Stimulated activated naive B cell treated with anti-CD40 and anti-IgM and Interleukin-4, amounts not matched to agents 10 μg/mL and 1 μg/mL and 100 μg/mL, for 72 hours (primary cell): ENCODE measurements at regions not wholly inside any gene's neighbourhood (a gene's known extent, or its start where the extent isn't known, plus 50 kb on each side); places are given as distances from the start of the nearest gene placed in this dataset.

Experiments
- ATAC-seq, 2 donors: fragments of 150-1000 bp; cut with Tn5 transposase; replicated peaks; 2 replicates each; pipeline ENCODE4 v1.10.0; 2021; ENCODE audit warnings: moderate library complexity in 1 of 2
- DNase-seq: peaks from one replicate; pipeline ENCODE4 v3.0.0; 2021
- H3K27ac Mint-ChIP-seq: one replicate; pipeline ENCODE4 v1.8.0; 2022; ENCODE audit warnings: mild to moderate bottlenecking, mixed read lengths
- H3K27me3 Mint-ChIP-seq, 2 donors: one replicate each; pipeline ENCODE4 v1.8.0; 2022; ENCODE audit warnings: mixed read lengths in 2 of 2
- H3K36me3 Mint-ChIP-seq, 2 donors: one replicate each; pipeline ENCODE4 v1.8.0; 2022; ENCODE audit warnings: mixed read lengths in 2 of 2, mild to moderate bottlenecking in 1 of 2
- H3K4me1 Mint-ChIP-seq, 2 donors: one replicate each; pipeline ENCODE4 v1.8.0; 2022; ENCODE audit warnings: mixed read lengths in 2 of 2, mild to moderate bottlenecking in 1 of 2
- H3K4me3 Mint-ChIP-seq, 2 donors: one replicate each; pipeline ENCODE4 v1.8.0; 2022; ENCODE audit warnings: mild to moderate bottlenecking in 2 of 2, mixed read lengths in 2 of 2, moderate library complexity in 1 of 2
- H3K9me3 Mint-ChIP-seq, 2 donors: one replicate each; pipeline ENCODE4 v1.8.0; 2022; ENCODE audit warnings: mixed read lengths in 2 of 2, mild to moderate bottlenecking in 1 of 2

GRCh38 chr14:51518711-51519110, 133.0 kb upstream of the FRMD6 start:
- H3K4me3 Mint-ChIP-seq, result no peak overlapping the region
- ATAC-seq (no peak), DNase-seq (no peak)
- peaks cover 0 to 15% of the 10 kb centered on the region in 2 donors for H3K27me3 Mint-ChIP-seq
- H3K36me3 Mint-ChIP-seq, result no peaks in the 10 kb centered on the region
- no peaks in the 10 kb centered on the region for H3K9me3 Mint-ChIP-seq
- H3K4me1 Mint-ChIP-seq, result no peaks in the 10 kb centered on the region
- no peak overlapping the region for H3K27ac Mint-ChIP-seq

GRCh38 chr14:51520087-51520486, 131.6 kb upstream of the FRMD6 start:
- DNase-seq (no peak), ATAC-seq (no peak)
- Mint-ChIP-seq H3K9me3 (no peaks in the 10 kb centered on the region), H3K36me3 (no peaks in the 10 kb centered on the region), H3K27ac (no peak overlapping the region), H3K27me3 (peaks cover 6 to 13% of the 10 kb centered on the region in 2 donors), H3K4me1 (no peaks in the 10 kb centered on the region), H3K4me3 (no peak overlapping the region)

- Mint-ChIP-seq H3K36me3 (no peaks in the 10 kb centered on the region), H3K27me3 (peaks cover 11 to 13% of the 10 kb centered on the region in 2 donors), H3K9me3 (no peaks in the 10 kb centered on the region), H3K4me1 (no peaks in the 10 kb centered on the region), H3K4me3 (no peak overlapping the region), H3K27ac (no peak overlapping the region)
- no peak for ATAC-seq
- DNase-seq, result no peak
Observed at GRCh38 chr14:51521764-51522163, 129.9 kb upstream of the FRMD6 start.

- no peak overlapping the region for H3K27ac Mint-ChIP-seq
Observed at GRCh38 chr14:51523243-51523642, 128.5 kb upstream of the FRMD6 start.

GRCh38 chr14:51525739-51526138, 126.0 kb upstream of the FRMD6 start:
- ATAC-seq, result no peak
- H3K27ac Mint-ChIP-seq, result no peak overlapping the region
- no peak overlapping the region for H3K4me3 Mint-ChIP-seq
- no peaks in the 10 kb centered on the region for H3K4me1 Mint-ChIP-seq
- no peak for DNase-seq
- no peaks in the 10 kb centered on the region for H3K9me3 Mint-ChIP-seq
- no peaks in the 10 kb centered on the region for H3K36me3 Mint-ChIP-seq
- H3K27me3 Mint-ChIP-seq, result peaks cover 10 to 18% of the 10 kb centered on the region in 2 donors

More at GRCh38 chr14:51523243-51523642, 128.5 kb upstream of the FRMD6 start:
- no peaks in the 10 kb centered on the region for H3K36me3 Mint-ChIP-seq
- ATAC-seq (no peak), DNase-seq (no peak)
- H3K4me1 Mint-ChIP-seq, result no peaks in the 10 kb centered on the region
- no peaks in the 10 kb centered on the region for H3K9me3 Mint-ChIP-seq
- peaks cover 9 to 18% of the 10 kb centered on the region in 2 donors for H3K27me3 Mint-ChIP-seq
- H3K4me3 Mint-ChIP-seq, result no peak overlapping the region

GRCh38 chr14:51527073-51527472, 124.6 kb upstream of the FRMD6 start:
- no peaks in the 10 kb centered on the region for H3K4me1 Mint-ChIP-seq
- H3K4me3 Mint-ChIP-seq, result no peak overlapping the region
- peaks cover 10 to 18% of the 10 kb centered on the region in 2 donors for H3K27me3 Mint-ChIP-seq
- DNase-seq, result no peak
- no peaks in the 10 kb centered on the region for H3K36me3 Mint-ChIP-seq
- H3K27ac Mint-ChIP-seq, result no peak overlapping the region
- H3K9me3 Mint-ChIP-seq, result no peaks in the 10 kb centered on the region
- no peak for ATAC-seq

GRCh38 chr14:51529736-51530135, 122.0 kb upstream of the FRMD6 start:
- DNase-seq (no peak), ATAC-seq (no peak)
- no peaks in the 10 kb centered on the region for H3K9me3 Mint-ChIP-seq
- peaks cover 14 to 24% of the 10 kb centered on the region in 2 donors for H3K27me3 Mint-ChIP-seq
- H3K36me3 Mint-ChIP-seq, result no peaks in the 10 kb centered on the region
- no peaks in the 10 kb centered on the region for H3K4me1 Mint-ChIP-seq
- no peak overlapping the region for H3K4me3 Mint-ChIP-seq
- no peak overlapping the region for H3K27ac Mint-ChIP-seq

- Mint-ChIP-seq H3K4me3 (no peak overlapping the region), H3K36me3 (no peaks in the 10 kb centered on the region), H3K9me3 (peaks cover 0 to 6% of the 10 kb centered on the region in 2 donors), H3K27me3 (peaks cover 14 to 20% of the 10 kb centered on the region in 2 donors), H3K4me1 (no peaks in the 10 kb centered on the region), H3K27ac (no peak overlapping the region)
- DNase-seq, result no peak
- ATAC-seq, result no peak
Observed at GRCh38 chr14:51533160-51533559, 118.5 kb upstream of the FRMD6 start.

GRCh38 chr14:51533872-51534553, 117.7 kb upstream of the FRMD6 start:
- no peak for ATAC-seq
- Mint-ChIP-seq H3K27me3 (peaks cover 11 to 22% of the 10 kb centered on the region in 2 donors), H3K27ac (no peak overlapping the region), H3K36me3 (no peaks in the 10 kb centered on the region), H3K4me3 (no peak overlapping the region), H3K4me1 (no peaks in the 10 kb centered on the region), H3K9me3 (peaks cover 0 to 6% of the 10 kb centered on the region in 2 donors)
- DNase-seq, result no peak

- H3K36me3 Mint-ChIP-seq, result no peaks in the 10 kb centered on the region
- DNase-seq (no peak), ATAC-seq (no peak)
- H3K27ac Mint-ChIP-seq, result no peak overlapping the region
- H3K4me3 Mint-ChIP-seq, result no peak overlapping the region
- H3K27me3 Mint-ChIP-seq, result peaks cover 13 to 26% of the 10 kb centered on the region in 2 donors
- H3K9me3 Mint-ChIP-seq, result peaks cover 0 to 6% of the 10 kb centered on the region in 2 donors
- no peaks in the 10 kb centered on the region for H3K4me1 Mint-ChIP-seq
Observed at GRCh38 chr14:51534610-51535011, 117.1 kb upstream of the FRMD6 start.

GRCh38 chr14:51535443-51536044, 116.2 kb upstream of the FRMD6 start:
- Mint-ChIP-seq H3K27ac (no peak overlapping the region), H3K36me3 (no peaks in the 10 kb centered on the region), H3K4me1 (no peaks in the 10 kb centered on the region), H3K27me3 (peaks cover 13 to 26% of the 10 kb centered on the region in 2 donors), H3K9me3 (peaks cover 0 to 6% of the 10 kb centered on the region in 2 donors), H3K4me3 (no peak overlapping the region)
- no peak for ATAC-seq
- no peak for DNase-seq

- DNase-seq (no peak), ATAC-seq (no peak)
- Mint-ChIP-seq H3K27me3 (peaks cover 9 to 30% of the 10 kb centered on the region in 2 donors), H3K4me3 (no peak overlapping the region), H3K27ac (no peak overlapping the region), H3K9me3 (peaks cover 0 to 6% of the 10 kb centered on the region in 2 donors), H3K36me3 (no peaks in the 10 kb centered on the region), H3K4me1 (no peaks in the 10 kb centered on the region)
Observed at GRCh38 chr14:51538973-51539372, 112.7 kb upstream of the FRMD6 start.

- no peak for ATAC-seq
- H3K9me3 Mint-ChIP-seq, result peaks cover 0 to 6% of the 10 kb centered on the region in 2 donors
- no peaks in the 10 kb centered on the region for H3K4me1 Mint-ChIP-seq
- H3K4me3 Mint-ChIP-seq, result no peak overlapping the region
- no peak overlapping the region for H3K27ac Mint-ChIP-seq
- H3K36me3 Mint-ChIP-seq, result no peaks in the 10 kb centered on the region
- DNase-seq, result no peak
- H3K27me3 Mint-ChIP-seq, result peaks cover 9 to 27% of the 10 kb centered on the region in 2 donors
Observed at GRCh38 chr14:51539571-51540037, 112.1 kb upstream of the FRMD6 start.

GRCh38 chr14:51540364-51540763, 111.3 kb upstream of the FRMD6 start:
- DNase-seq, result no peak
- Mint-ChIP-seq H3K27me3 (peaks cover 11 to 26% of the 10 kb centered on the region in 2 donors), H3K9me3 (peaks cover 0 to 4% of the 10 kb centered on the region in 2 donors), H3K4me1 (no peaks in the 10 kb centered on the region), H3K4me3 (no peak overlapping the region), H3K36me3 (no peaks in the 10 kb centered on the region), H3K27ac (no peak overlapping the region)
- no peak for ATAC-seq

GRCh38 chr14:51544471-51544870, 107.2 kb upstream of the FRMD6 start:
- no peaks in the 10 kb centered on the region for H3K9me3 Mint-ChIP-seq
- no peak for ATAC-seq
- no peak overlapping the region for H3K4me3 Mint-ChIP-seq
- no peak for DNase-seq
- H3K27ac Mint-ChIP-seq, result no peak overlapping the region
- H3K36me3 Mint-ChIP-seq, result peaks cover 0 to 2% of the 10 kb centered on the region in 2 donors
- H3K4me1 Mint-ChIP-seq, result no peaks in the 10 kb centered on the region
- H3K27me3 Mint-ChIP-seq, result peaks cover 18 to 26% of the 10 kb centered on the region in 2 donors
